ENCODE measurements at regions not wholly inside any gene's neighbourhood (a gene's known extent, or its start where the extent isn't known, plus 50 kb on each side); places are given as distances from the start of the nearest gene placed in this dataset.

GRCh38 chr4:111499291-111499690, 646.0 kb upstream of the FAM241A start:
- no peak for TF ChIP-seq CTCF (IDR thresholded peaks at IDR 0.05; ENCODE audit: poor library complexity, severe bottlenecking)
- TF ChIP-seq, protein P1, sequence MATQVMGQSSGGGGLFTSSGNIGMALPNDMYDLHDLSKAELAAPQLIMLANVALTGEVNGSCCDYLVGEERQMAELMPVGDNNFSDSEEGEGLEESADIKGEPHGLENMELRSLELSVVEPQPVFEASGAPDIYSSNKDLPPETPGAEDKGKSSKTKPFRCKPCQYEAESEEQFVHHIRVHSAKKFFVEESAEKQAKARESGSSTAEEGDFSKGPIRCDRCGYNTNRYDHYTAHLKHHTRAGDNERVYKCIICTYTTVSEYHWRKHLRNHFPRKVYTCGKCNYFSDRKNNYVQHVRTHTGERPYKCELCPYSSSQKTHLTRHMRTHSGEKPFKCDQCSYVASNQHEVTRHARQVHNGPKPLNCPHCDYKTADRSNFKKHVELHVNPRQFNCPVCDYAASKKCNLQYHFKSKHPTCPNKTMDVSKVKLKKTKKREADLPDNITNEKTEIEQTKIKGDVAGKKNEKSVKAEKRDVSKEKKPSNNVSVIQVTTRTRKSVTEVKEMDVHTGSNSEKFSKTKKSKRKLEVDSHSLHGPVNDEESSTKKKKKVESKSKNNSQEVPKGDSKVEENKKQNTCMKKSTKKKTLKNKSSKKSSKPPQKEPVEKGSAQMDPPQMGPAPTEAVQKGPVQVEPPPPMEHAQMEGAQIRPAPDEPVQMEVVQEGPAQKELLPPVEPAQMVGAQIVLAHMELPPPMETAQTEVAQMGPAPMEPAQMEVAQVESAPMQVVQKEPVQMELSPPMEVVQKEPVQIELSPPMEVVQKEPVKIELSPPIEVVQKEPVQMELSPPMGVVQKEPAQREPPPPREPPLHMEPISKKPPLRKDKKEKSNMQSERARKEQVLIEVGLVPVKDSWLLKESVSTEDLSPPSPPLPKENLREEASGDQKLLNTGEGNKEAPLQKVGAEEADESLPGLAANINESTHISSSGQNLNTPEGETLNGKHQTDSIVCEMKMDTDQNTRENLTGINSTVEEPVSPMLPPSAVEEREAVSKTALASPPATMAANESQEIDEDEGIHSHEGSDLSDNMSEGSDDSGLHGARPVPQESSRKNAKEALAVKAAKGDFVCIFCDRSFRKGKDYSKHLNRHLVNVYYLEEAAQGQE (IDR thresholded peaks at IDR 0.05; ENCODE audit: borderline replicate concordance): no peak
- no peak for TF ChIP-seq POLR2AphosphoS5 (IDR thresholded peaks at IDR 0.05)
- TF ChIP-seq EZH2 (IDR thresholded peaks at IDR 0.05; ENCODE audit: borderline replicate concordance, insufficient read depth, low read length, poor library complexity, severe bottlenecking): no peak
- TF ChIP-seq RAD21 (conservative IDR thresholded peaks at IDR 0.05): no peak
- TF ChIP-seq SMC3 (conservative IDR thresholded peaks at IDR 0.05; ENCODE audit: poor library complexity): no peak
- TF ChIP-seq TAF1 (IDR thresholded peaks at IDR 0.05; ENCODE audit: low read depth): no peak
